Cardiac septum (tissue), 1 donor: ENCODE measurements at regions not wholly inside any gene's neighbourhood (a gene's known extent, or its start where the extent isn't known, plus 50 kb on each side); places are given as distances from the start of the nearest gene placed in this dataset.
"Not testable (repeated sequence)": the region's sequence is repeated elsewhere in the genome, so short reads cannot be mapped to it uniquely, and the experiment has no call there.

Experiments
- DNase-seq: peaks from one replicate; pipeline ENCODE4 v3.0.0-alpha.2; 2020; ENCODE audit warnings: low spot score
- intact Hi-C: fragments of 100-400 bp; cut with DNase I; formaldehyde crosslinking; loops from one replicate; pipeline ENCODE4 v1.14.0; 2022
- donor health status: DM: no; HTN: no; CAD: no.

DNA sequence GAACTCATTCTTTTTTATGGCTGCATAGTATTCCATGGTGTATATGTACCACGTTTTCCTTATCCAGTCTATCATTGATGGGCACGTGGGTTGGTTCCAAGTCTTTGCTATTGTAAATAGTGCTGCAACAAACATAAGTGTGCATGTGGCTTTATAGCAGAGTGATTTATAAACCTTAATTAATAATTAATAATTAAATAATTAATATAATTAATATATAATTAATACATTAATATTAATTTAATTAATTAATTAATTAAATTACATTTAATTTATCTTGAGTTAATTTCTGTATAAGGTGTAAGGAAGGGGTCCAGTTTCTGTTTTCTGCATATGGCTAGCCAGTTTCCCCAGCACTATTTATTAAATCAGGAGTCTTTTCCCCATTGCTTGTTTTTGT is 142.1 kb upstream of the TFAP2D start:
- intact Hi-C loops, DNase-seq: not testable (repeated sequence)

- intact Hi-C loops = no loop called here
- no peak for DNase-seq
Measured at GRCh38 chr6:50585441-50586330, 127.6 kb upstream of the TFAP2D start.

- no peak for DNase-seq
- intact Hi-C loops = no loop called here
Measured at GRCh38 chr6:50586331-50586675, 127.0 kb upstream of the TFAP2D start.

DNA sequence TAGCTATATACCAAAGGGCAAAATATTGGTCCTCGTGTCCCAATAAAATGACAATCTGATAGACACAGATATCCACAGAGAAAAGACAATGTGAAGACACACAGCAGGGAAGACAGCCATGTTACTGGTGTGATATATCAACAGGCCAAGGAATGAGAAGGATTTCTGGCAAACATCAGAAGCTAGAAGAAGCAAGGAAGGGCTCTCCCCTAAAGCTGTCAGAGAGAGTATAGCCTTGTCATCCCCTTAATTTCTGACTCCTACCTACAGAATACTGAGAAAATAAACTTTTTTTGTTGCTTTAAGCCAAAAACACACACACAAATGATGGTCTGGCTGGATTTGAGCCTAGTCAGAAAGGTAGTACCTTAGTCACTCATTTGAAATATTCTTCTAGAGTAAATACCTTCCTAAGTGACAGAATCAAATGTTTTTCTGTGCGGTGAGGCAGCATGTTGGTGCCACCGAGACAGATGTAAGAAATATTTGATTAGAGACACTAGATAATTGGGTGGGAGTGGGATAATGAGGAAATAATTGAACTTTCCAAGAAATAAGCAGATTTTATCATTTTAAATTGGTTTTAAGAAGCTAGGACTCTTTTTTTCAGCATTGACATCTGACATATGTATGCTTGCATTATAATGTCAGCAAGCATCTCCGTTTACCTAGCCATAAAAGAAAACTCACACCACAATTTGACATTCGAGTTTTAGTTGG is 123.4 kb upstream of the TFAP2D start:
- intact Hi-C loops = no loop called here
- no peak for DNase-seq

GRCh38 chr6:50591135-50591534 is 122.2 kb upstream of the TFAP2D start:
- no peak for DNase-seq
- intact Hi-C loops = no loop called here

- no peak for DNase-seq
- intact Hi-C loops = loop anchor here (5.0 kb wide), 1 partner anchor 473 kb away; no protein-coding TSS in a partner anchor
Measured at GRCh38 chr6:50600280-50600679, 113.0 kb upstream of the TFAP2D start.

- DNase-seq = no peak
- intact Hi-C loops = loop anchor here (5.0 kb wide), 1 partner anchor 475 kb away; no protein-coding TSS in a partner anchor
Measured at GRCh38 chr6:50602292-50602691, 111.0 kb upstream of the TFAP2D start.

GRCh38 chr6:50608421-50608820 is 104.9 kb upstream of the TFAP2D start:
- intact Hi-C loops = no loop called here
- DNase-seq = no peak

GRCh38 chr6:50610562-50610961 is 102.8 kb upstream of the TFAP2D start:
- no peak for DNase-seq
- intact Hi-C loops = no loop called here

- no peak for DNase-seq
- intact Hi-C loops = no loop called here
Measured at GRCh38 chr6:50635429-50635828, 77.9 kb upstream of the TFAP2D start.

- intact Hi-C loops = no loop called here
Measured at GRCh38 chr6:50637267-50637666, 76.1 kb upstream of the TFAP2D start.

GRCh38 chr6:50649086-50649485 is 64.2 kb upstream of the TFAP2D start:
- intact Hi-C loops = no loop called here
- DNase-seq = no peak

More at GRCh38 chr6:50637267-50637666, 76.1 kb upstream of the TFAP2D start:
- DNase-seq = no peak

DNA sequence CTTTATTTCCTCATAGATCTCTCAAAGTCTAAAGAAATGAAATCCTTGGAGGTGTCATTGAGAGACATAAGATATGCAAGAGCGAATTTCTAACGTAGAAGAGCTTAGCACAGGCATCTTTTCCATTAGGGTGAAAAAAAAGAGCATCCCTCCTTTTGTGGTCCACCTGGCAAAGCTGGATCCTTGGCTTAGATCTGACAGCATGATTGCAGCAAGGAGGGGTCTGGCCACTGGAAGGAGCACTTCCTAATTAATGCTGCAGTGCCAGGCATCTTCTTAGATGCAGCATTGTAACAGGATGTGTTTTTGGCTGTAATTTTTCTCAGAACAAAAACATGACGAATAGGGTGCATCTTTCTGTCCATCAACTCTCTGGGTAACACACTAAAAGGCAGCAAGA is 60.1 kb upstream of the TFAP2D start:
- no peak for DNase-seq
- intact Hi-C loops = no loop called here

DNA sequence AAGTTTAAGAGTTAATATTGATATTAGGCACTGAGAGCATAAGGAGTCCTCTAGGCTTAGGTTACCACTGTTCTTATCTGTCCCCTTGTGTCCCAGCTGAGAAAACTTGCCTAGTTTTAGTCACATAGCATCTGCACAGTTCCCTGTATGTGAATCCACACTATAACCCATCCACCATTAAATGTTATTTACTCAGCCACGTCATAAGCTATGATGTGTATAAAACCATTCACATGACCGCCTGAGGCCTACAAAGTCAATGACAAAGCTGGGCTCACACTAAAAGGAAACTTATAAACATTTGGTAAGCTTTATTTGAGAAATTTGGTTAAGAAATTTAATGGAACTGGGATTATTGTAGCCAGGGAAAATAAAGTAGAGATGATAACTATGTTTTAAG is 59.2 kb upstream of the TFAP2D start:
- intact Hi-C loops = no loop called here
- DNase-seq = no peak

- intact Hi-C loops = no loop called here
- DNase-seq = no peak
Measured at GRCh38 chr6:50655848-50656453, 57.4 kb upstream of the TFAP2D start.

GRCh38 chr6:50657513-50657912 is 55.8 kb upstream of the TFAP2D start:
- DNase-seq = no peak
- intact Hi-C loops = no loop called here

- DNase-seq = no peak
- intact Hi-C loops = no loop called here
Measured at GRCh38 chr6:50658561-50658960, 54.8 kb upstream of the TFAP2D start.

DNA sequence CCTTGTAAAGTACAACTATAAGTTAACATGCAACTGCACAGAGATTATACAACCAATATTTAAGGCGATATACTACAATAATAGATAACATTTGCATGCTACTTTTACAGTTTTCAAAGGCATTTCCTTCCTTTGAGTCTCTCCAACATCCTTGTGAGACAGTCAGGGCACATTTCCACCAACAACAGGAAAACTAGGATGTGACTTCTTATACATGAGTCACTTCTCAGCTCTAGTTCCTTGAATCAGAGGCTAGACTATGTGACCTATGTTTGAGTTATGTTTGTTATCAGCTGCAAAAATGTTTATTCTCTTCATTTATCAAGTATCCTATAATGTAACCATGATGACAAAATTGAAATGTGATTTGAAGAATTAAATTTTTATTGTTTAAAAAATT is 51.7 kb upstream of the TFAP2D start:
- DNase-seq = no peak
- intact Hi-C loops = no loop called here
